KBM-7 (cell line): ENCODE measurements at regions not wholly inside any gene's neighbourhood (a gene's known extent, or its start where the extent isn't known, plus 50 kb on each side); places are given as distances from the start of the nearest gene placed in this dataset.
"Not testable (repeated sequence)": the region's sequence is repeated elsewhere in the genome, so short reads cannot be mapped to it uniquely, and the experiment has no call there.

Experiments used
- DNase-seq: peaks from one replicate; pipeline ENCODE4 v3.0.0-alpha.2; 2015
- in situ Hi-C: fragments of 300-500 bp; cut with MboI; formaldehyde crosslinking; loops from 2 replicates; pipeline ENCODE4 v1.14.3; 2020; ENCODE audit warnings: low sequenced_read_pairs, low pct_unique_long_range_greater_than_20kb, mixed read lengths

DNA sequence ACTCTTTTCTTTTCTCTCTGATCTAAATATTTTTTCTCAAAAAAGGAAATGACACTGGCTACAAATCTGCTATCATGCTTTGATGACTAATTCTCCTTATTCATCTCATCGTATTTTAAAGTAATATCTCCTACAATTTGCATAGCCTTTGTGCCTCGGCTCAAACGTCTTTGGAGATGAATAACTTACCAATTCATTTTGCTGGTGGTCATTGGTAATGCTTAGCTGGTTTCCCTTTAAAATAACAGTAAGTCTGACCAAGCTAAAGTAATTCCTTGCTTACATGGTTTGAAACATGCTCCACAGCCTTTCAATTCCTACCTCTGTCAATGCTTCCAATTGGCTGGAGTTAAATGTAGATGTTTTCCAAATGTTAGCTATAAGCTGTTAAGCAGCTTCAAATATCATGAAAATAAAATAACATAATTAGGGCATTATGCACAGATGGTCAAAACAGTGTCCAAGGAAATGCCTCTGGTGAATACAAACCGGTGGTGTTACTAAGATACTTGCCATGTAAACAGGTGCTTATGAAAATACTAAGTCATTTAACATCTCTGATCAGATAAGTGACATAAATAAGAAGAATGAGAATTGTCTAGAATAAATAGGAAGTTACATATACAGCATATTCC is 435.0 kb downstream of the POM121L12 start:
- in situ Hi-C loops, result no loop called here
- no peak for DNase-seq

DNA sequence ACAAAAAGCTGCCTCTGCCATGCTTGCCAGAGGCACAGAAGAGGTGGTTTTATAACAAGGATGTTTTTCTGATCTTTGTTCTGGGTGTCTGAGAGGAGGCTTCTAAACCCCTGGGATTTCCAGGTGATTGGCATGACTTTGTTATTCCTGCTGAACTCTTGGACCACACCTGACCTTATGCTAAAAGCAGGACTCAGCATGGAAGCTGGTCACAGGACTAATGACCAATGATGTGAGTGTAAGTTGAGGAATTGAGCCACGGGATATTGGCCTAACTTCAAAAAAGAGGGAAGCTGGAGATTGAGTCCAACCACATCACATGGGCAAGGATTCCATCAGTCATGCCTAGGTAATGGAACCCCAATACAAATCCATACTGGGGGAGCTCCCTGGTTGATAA is 437.9 kb downstream of the POM121L12 start:
- no peak for DNase-seq
- in situ Hi-C loops, result no loop called here

DNA sequence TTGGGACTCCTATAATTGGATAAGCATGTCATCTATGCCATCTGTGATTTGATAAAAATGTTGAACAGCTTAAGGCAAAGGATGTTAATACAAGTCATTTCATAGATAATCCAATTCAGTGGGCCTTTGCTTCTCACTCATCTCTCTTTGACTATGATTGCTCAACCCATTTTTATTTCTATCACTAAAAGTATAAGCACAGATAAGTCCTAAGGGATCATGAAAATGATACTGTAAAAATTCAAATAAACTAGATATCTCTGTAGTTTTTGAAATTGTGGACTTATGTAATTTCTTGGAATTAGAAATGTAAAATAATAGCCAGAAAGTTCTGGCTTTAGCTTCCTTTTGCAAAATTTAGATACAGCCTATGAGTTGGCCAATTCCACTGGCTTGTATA is 440.3 kb downstream of the POM121L12 start:
- in situ Hi-C loops, result no loop called here
- no peak for DNase-seq

DNA sequence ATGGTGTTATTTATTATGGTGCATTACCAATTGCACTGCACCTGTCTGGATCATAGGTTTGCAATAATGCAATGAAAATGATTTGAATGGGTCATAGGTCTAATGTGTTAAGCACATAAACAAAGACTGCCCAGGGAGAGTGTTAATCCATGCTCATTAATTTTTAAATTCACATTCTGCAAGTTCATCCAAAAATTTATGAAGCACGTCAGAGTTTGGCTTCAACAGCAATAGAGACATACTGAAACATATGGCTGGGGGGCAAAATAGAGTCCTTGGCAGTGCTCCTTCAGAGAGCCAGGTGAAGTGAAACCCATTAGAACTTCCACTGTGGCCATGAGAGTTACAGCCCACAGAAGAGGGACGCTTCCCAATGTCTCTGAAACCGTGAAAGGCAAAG is 441.1 kb downstream of the POM121L12 start:
- in situ Hi-C loops, result no loop called here
- DNase-seq, result no peak

DNA sequence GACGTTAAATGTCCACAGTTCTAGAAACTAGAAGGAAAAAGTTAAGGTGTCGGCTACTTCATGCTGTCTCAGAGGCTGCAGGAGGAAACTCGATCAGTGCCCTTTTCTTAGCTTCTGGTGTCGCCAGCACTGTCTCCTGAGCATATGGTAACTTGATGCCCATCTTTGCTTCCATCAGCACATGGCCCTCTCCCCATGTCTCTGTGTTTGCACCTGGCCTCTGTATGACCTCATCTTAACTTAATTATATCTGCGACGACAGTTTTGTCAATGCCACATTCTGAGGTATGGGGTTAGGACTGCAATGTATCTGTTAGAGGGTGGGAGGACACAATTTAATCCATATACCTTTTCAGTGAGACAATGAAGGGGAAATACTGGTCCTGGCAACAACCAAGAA is 449.9 kb downstream of the POM121L12 start:
- DNase-seq, result no peak
- in situ Hi-C loops, result no loop called here

DNA sequence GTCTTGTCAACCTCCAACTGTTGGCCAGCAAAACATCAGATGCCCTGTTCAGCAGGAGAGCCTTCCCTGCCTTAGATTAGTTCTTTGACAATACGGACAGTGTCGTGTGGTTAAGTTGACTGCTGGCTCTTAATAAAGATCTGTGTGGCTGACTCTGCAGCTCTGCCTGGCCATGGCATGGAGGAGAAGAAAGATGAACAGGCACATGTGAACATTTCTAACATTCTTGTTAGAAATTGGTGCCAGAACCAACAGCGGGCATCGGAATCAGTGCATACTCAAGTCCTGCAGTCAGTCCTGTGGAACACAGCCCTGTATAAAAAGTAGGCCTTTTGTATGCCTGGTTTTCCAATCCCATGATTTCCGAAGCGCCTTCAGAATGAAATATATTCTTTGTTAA is 455.6 kb downstream of the POM121L12 start:
- DNase-seq, result no peak
- in situ Hi-C loops, result no loop called here

DNA sequence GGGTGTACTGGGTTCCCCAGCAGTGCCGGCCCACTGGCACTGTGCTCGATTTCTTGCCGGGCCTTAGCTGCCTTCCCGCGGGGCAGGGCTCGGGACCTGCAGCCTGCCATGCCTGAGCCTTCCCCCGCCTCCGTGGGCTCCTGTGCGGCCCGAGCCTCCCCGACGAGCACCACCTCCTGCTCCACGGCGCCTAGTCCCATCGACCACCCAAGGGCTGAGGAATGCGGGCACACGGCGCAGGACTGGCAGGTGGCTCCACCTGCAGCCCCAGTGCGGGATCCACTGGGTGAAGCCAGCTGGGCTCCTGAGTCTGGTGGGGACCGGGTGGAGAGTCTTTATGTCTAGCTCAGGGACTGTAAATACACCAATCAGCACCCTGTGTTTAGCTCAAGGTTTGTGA is 459.7 kb downstream of the POM121L12 start:
- DNase-seq, in situ Hi-C loops: not testable (repeated sequence)

DNA sequence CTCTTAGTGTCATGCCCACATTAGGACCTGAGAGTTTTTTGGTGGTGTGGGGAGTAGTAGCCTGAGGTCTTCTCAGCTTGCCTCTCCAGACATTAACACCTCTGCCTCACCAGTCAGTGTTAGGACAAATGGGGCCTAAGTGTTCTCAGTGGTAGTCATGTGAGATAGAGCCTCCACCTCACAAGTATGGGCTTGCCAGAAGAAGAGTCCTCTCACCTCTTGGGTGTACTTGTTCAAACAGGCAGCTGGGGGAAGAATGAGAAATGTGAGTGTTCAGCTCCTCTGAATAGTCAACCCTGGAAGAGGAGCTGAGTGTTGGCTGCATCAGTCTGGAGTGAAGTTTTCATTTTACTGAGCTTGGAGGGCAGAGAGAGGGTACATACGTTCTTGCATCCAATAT is 464.6 kb downstream of the POM121L12 start:
- DNase-seq, result no peak
- in situ Hi-C loops, result no loop called here

DNA sequence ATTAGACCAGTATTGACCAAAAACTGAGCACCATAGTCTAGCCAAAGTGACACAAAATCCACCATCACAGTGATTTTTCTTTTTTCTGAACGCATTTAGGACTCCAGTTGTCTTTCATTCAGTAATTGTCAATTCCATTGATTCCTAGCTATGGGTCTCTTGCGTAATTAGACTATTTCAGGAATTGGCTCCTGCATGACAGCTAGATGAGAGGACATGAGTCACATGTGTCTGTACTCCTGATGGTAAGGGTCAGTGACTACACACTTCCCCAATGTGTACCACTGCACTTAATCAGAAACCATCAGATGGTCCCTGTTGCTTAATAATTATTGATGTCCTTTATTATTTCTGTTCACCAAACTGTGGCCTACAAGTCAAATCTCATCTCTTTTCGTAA is 469.5 kb downstream of the POM121L12 start:
- in situ Hi-C loops, result no loop called here
- no peak for DNase-seq

DNA sequence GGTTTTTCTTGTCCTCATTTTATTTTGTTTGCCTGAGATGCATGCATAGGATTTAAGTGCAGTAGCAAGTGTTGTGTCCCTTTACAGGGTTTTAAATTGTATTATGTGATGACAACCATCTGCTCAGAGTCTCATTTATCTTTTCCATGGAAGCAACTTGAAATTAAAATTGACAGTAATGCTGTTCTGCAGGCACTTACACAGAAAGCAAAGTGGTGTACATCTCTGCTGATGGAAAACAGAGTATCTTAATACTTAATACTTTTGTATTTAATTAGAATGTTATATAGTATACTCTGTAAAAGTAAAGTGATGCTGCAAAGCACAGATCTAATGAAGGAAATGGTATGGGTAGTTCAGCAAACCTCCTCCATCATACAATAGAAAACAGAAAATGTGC is 482.9 kb downstream of the POM121L12 start:
- no peak for DNase-seq
- in situ Hi-C loops, result no loop called here

DNA sequence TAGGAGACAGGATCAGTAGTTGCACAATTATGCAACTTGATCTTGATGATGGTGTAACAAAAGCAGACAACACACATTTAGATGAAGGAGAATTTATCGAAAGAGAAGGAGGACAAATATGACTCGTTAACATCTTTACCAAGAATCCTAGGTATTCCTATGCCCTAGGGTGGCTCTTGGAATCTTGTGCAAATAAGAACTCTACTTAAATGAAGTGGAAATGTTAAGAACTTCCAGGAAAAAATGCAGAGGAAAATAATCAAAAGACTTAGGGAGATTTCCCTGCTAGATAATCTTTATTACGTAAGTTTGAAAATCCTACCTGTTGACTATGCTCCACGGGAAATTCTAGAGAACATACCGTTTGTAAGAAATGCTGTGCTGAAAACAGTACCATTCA is 485.4 kb downstream of the POM121L12 start:
- in situ Hi-C loops, result no loop called here
- no peak for DNase-seq

DNA sequence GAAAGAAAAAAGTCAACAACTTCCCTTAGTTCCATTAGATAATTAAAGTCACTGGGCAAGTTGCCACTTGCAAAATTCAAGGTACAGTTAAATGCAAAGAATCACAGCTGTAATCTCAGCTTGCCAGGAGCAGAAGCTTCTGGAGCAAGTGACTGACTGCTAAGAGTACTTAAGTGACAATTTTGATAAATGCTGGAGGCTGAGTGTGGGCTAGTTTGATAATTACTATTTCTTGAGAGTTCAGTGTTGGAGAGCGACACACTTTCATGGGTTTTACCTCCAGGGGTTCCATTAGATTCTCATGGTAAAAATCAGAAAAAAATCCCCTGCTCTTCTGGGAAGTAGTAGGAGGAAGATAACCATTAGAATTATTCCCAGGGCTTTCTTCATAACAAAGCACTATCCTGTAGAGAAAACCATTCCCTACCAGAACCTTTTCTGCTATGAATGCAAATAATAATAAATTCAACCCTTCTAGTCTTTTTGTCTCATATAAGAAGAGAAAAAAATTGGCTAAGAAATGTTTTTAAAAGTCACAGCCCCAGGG is 486.3 kb downstream of the POM121L12 start:
- no peak for DNase-seq
- in situ Hi-C loops, result no loop called here

DNA sequence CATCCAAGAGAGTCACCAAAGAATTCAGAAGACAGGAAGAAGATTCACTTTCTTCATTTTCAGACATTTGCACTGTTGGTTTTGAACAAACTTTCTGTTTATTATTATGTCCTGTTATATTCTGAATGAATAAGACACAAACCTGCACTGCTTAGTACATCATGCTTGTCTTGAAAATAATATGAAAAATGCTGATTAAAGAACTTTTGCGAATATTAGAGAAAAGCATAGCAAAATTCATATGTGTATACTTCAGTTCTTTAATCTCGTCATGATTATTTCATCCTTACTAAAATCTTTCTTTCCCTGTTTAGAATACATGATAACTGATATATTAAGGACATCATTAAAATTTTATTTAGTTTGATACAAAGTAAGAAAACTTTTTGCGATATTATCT is 504.1 kb downstream of the POM121L12 start:
- in situ Hi-C loops, result no loop called here
- no peak for DNase-seq

DNA sequence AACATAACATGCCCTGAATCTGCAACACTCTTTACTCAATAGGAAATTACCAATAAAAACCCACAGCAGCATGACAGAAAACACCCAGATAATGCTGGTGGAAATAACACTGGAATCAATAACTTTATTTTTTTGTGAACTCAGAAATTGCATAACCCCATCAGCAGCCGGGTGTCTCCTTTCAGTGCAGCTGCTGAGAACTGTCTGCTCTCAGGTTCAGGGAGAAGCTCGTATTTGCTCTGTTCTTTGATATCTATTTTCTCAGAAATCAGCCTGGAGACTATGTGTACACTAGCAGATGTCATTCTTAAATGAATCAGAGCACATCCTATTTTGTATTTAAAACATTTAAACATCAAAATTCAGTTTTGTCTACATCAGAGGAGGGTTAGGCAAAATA is 506.0 kb downstream of the POM121L12 start:
- in situ Hi-C loops, result no loop called here
- DNase-seq, result no peak

DNA sequence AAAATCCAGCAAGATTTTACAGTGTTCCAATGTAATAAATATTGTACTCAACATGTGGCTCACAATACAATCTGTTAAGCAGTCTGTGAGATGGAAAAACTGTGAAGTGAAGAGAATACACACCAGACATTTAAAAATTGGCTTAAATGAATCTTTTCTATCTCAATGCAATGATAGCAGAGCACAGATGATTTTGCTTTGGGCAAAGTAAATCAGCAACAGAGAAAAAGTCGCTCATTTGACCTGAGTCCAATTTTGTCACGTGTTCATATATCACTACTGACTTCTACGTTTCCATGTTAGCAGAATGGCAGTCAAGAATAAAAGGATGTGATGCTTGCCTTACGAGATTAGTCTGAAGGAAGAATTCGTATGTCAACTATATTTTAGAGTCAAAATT is 506.7 kb downstream of the POM121L12 start:
- in situ Hi-C loops, result no loop called here
- DNase-seq, result no peak
